ENCODE measurements at regions not wholly inside any gene's neighbourhood (a gene's known extent, or its start where the extent isn't known, plus 50 kb on each side); places are given as distances from the start of the nearest gene placed in this dataset.

DNA sequence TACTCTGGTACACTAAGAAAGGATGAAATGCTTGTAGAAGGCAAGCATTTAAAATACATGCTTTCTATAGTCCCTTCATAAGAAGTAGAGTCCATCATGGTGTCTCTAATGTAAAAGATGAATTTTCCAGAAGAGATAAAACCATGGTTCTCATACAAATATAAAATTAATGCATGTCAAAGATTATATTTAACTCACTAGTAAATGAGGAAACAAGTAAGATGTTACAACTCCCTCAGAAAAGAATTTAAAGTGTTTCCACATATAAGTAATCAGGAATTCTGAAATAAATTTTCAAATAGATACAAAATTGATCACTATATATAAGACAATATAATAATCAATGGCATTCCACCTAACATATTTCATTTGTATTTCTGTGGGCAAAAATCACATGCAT lies 570.3 kb upstream of the CCDC54 start:
- DNase-seq = no peak

DNA sequence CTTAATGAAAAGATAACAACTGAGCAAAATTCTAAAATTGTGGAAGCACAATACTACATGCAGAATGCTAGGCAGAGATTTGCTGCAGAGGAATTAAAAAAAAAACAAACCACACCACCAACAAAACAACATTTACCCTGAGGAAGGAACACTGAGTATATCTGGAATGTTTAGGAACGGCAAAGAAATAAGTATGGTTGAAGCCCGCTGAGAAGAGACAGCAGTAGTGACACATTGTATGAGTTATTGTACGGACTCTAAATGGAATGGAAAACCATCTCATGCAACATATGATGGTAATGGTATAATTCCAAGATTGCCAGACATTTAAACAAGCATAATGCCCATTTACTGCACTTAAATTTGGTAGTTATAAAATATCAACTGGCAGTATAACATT lies 568.2 kb upstream of the CCDC54 start:
- no peak for DNase-seq

DNA sequence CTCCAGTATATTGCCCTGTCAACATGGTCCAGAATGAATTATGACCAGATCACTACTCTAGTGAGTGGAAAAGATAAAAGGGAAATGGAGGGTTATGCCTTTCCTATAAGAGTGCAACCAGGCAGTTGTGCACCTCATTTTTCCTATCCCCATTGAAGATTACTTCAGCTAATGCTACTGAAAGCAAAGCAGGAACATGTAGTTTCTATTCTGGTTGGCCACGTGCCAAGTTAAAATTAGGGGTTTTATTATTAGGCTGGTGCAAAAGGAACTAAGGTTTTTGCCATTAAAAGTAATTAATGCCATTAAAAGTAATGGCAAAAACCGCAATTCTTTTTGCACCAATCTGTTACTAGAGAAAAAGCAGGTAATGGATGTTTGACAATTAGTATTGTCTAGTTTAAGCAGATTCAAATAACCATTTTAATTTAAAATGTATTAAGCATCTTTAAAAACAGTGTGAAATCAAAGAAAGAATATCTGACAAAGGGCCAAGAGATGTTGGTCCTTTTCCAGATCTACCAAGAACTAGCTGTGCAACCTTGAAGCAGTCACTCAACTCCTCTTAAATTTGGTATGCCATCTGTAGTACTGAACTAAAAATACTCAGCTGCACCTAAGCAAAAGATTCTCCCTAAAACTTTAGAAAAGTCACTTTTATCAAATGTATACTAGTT lies 567.5 kb upstream of the CCDC54 start:
- DNase-seq = no peak

DNA sequence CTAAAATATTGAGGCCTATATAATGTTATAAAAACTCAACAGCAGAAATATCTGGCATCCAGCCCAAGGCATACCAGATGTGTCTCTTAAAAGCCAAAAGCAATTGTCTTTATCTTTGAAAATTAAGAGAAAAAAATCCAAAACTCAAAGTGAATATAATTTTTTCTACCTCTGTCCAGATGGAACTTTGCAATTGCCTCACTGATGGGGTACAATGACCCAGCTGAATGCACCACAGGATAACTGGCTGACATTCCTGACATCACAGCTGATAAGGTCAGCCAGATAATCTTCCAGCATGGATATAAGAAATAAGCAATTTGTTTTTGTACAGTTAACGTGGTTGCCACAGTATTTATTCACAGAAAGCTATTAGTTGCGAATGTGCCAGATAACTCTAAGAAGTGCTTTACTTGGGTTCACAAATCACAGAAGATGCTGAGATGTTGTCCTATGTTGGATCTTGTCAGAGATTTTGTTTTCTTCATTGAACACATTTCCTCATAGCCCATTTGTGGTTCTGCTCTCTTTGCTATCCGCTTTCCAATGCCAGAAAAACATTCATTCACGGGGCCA lies 566.9 kb upstream of the CCDC54 start:
- no peak for DNase-seq

DNA sequence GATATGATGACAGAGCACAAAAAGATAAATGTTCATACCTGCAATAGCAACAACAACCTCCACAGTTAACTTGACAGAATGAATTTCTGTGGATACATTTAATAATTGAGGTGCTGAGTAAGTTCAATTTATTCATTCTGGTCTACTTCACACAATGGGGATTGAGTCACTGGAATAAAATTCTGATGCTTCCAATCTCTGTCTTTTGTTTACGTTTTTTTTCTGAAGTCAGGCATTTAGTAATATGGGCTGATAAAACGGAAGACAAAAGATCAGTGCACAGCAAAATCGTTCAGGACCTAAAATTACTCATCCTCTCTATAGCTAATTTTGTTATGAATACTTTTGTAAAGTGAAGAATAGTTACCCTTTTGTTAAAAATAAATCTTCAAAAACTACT lies 565.9 kb upstream of the CCDC54 start:
- DNase-seq = no peak

DNA sequence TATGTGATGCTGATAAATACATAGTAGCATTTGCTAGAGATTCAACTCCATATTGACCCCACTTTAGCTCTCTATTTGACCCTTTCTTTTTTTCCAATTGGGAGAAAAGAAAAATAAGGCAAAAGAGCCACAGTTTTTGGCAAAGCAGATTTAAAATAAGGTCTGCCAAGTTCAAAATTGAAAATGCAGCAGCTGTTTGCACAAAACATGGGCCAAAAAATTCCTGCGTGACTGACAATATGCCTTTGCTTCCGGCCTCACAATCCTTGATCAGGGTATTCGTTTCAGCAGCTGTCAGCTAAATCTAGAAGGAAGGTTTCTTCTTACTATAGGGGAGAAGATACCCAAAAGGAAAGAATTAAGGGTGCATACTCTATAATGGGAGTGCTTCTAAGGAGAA lies 563.5 kb upstream of the CCDC54 start:
- no peak for DNase-seq

DNA sequence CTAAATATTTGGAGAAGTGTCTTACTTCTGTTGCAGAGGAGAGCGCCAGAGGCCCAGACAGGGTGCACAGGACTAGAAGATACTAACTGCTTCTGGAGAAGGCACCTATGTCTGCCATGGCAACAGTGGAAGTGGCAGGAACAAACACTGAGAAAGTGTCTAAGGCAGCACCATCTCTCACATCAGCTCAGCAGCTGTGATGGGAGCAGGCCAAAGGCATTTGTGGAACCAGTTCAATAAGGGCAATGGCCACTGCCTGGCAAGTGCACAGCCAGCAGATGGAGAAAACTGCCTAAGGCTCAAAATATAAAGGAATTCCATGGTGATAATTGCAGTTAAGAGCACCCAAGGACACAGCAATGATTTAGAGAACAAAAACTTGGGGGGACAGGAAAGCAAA lies 563.0 kb upstream of the CCDC54 start:
- DNase-seq = no peak

DNA sequence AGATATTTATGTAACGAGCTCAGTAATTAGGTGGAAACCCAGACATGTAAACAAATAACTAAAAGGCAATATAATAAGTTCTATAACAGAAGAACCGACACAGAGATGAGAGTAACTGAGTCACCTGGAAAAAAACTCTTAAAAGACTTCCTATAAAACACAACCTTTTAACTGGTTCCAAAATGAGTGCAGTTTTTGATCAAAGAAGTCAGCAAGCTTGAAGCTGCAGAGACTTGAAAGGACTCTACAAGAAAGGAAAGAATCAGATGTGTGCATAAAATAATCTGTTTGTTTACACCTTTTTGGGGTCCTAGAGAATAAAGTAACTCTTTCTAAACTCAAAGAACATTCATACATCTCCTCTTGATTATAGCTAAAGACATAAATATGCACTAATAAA lies 560.4 kb upstream of the CCDC54 start:
- no peak for DNase-seq

DNA sequence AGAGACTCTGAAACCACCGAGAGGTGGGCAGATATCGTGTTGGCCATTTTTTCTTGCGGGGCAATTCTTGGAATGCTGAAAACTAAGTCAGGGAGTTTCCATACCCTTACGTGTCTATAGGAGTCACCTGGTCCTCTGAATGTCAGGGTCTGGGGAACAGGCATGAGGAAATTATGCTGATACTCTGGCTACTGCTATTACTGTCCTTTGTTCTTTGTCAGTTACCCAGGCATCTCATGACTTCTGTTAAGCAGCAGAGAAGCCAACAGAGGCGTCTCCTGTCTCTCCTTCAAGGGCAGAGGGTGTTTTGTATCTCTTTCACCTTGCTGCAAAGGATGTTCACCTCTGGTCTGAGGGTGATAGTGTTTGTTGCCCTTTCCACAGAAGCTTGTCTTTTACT lies 559.5 kb upstream of the CCDC54 start:
- no peak for DNase-seq

DNA sequence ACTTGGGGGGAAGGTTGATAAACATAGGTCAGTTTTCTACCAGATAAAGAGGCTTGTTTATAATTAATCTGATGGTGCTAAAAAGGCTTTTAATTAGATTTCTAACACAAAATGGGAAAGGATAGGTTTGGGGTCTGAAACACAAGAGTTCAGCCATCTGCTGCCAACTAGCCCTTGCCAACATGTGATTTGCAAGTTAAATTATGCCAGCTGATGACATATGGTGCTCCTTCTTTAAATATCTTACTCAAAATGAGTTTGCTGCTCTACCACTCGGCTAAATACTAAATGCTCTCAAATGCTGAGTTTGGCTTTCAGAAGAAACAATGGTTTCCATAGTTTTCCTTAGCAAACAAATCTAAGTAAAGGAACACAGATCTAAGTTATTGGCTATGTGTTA lies 557.8 kb upstream of the CCDC54 start:
- DNase-seq = no peak

DNA sequence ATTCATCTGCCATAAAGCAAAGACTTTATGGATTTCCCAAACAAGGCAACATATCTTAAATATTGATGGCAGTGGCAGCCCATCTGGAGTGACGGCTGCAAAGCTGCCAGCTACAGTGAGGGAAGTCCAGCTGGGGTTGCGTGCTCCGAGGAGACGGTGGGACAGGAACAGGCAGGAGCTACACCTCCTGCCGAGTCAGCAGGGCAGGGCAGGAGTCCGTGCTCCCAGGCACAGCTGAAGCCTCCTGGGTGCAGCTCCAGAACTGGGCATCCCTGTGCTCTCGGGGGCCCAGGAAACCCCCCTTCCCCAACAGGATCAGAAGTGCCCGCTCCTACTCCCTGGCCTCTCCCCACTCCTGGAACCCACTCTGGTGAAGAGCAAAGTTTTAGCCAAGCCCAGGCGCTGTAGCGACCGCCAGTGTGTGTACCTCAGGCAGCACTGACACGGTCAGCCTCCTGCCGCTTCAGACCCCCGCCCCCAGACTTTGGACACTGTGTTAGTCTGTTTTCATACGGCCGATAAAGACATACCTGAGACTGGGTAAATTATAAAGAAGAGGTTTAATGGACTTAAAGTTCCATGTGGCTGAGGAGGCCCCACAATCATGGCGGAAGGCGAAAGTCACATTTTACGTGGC lies 556.4 kb upstream of the CCDC54 start:
- no peak for DNase-seq

DNA sequence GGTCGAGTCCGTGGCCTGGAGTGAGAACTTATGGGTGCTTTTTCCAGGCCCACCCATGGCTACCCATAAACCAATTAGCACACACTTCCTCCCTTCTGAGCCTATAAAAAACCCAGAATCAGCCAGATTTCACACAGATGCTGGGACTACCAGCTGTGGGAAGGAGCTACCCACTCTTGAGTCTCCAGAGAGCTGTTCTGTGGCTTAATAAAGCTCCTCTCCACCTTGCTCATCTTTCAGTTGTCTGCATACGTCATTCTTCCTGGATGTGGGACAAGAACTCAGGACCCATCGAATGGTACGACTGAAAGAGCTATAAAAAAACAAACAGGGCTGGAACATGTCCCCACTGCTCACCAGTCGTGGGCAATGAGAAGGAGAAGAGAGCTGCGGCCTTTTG lies 555.4 kb upstream of the CCDC54 start:
- no peak for DNase-seq

DNA sequence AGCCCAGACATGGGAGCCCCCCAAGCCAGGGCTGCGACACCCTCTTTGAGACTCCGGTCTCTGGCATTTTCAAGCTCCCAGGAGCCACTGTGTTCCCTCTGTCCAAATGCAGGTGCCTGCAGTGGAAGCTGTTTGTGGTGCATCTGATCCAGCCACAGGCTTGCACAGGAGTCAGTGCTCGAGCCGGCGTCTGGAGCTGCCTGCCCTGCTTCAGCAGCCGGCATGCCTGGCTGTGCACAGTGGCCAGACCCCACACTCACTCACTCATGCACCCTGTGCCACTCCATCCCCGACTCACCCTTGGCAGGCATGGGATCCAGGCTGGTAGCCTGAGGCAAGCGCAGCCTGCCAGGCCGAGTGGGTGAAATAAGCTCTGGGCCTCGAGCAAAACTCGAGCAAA lies 555.0 kb upstream of the CCDC54 start:
- DNase-seq = no peak

DNA sequence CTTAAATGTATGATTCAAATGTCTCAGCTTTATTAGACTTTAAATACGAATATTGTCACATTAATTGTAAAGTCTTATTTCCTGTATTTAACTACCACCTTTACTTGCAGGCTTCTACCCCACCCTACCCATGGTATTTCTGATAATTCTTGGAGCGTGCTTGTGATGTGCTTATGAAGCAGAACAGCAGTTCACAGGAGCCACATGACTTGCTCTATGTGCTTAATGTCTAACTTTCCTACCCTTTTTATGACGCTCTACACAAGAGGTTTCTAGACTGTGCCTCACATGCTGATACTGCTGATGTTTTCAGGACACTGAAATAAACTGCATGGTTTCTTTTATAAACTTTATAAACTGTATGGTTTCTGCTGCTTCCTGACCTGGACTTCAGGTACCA lies 553.5 kb upstream of the CCDC54 start:
- DNase-seq = no peak

DNA sequence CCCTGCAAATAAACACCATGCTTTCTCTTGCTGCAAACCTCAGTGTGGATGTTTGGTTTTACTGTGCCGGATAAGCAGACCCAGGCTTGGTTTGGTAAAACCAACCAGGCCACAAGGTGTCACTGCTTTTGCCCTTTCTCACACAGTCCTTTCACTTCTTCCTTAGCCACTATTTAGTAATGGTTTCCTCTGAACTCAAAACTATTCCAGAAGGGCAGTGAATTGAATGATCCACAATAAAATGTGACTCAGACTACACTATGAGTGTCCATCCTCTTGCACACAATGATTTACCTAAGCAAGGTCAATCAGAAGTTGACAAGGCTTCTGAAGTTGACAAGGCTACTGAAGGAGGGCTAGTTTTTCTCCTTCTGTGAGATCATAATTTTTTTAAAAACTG lies 552.4 kb upstream of the CCDC54 start:
- peak; percentile 56 for DNase-seq

DNA sequence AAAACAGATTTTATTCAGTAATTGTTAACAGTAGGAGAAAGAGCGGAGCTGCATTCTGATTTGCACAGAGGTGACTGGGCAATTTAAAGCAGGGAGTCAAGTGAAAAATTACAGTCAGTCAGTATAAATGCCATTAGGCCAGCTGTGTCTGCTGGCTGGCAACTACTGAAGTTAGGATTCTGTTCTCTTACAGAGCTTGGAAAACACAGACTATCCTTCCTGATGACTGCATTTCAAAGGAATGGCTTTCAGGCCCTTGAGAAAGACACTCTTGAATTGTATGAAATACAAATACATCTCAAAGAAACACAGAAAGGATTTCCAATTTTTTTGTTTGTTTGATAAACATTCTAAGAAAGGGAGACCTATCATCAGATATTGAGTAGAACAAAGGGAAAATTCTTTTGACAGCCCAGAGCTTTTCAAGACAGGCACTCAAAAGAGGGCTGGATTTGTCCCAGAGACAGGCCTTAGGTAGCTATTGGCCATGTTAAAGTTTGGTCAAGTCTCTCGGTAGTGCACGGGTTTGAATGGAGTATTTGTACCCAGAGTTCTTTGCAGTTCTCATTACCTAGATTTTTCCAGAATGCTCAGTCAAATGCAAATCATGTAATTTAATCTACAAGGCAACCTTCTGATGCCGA lies 551.2 kb upstream of the CCDC54 start:
- no peak for DNase-seq

DNA sequence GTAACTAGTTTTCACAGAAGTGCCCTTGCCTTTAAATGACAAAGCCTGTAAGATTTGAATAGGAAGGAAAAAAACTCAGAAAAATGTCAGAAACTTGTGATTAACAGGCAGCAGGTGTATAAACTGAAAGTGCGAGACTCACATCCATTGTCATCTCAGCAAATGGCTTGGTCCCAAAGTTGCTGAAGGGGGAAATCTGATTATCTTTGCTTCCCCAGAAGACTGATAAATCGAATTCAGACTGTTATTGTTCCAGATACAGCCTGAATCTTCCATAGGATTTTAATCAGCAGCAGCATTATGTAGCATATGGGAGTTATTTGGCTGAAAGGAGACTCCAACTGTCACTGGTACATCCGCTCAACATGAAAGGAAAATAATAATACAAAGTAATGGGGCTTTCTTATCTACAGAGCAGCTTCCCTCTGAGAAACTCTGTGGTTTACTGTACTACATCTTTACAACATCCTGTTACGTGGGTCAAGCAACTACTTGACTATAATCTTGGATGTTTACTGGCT lies 550.4 kb upstream of the CCDC54 start:
- DNase-seq = peak; percentile 78

DNA sequence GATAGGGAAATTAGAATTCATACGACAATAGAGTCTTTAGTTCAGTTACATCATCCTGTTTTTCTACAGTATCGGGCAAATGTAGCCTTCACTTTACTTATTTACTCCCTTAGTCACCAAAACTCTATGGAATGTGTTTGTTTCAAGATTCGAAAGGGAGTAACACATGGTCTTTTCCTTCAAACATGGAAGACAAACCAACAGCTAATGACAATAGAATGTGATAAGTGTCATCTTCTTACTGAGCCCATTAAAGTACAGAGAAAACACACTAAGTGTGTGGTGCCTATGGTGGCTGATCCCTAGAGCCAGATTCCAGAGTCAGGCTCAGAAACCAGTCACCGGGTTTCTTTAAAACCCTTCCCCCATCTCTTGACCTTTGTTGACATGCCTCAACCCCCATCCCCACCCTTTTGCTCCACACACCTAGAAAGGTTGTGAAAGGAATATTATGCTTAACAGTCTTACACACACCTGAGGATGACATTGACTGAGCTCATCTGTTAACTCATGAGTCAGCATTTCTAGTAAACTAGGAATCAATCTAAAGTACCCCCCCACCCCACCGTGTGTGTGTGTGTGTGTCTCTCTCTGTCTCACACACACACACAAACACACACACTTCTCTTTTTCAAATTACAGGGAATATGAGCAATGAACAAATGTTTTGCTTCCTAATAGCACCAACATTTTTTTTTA lies 549.6 kb upstream of the CCDC54 start:
- DNase-seq = no peak

DNA sequence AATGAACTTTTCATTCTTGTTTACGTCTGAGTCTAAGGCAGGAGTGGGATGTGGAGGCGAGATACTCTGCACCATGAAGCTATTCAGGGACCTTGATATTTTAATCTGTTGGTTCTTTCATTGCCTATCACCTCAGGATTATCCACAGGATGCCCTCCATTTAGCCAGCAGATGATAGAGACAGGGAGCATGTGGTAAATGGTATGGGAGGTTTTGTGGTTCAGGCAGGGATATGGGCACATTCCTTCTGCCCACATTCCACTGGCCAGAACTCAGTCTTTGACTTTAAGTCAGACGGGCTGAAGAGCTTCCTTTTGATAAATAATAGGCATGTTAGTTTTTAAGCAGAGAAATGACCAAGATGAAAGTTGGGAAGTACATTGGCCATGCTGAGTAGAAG lies 548.0 kb upstream of the CCDC54 start:
- no peak for DNase-seq

DNA sequence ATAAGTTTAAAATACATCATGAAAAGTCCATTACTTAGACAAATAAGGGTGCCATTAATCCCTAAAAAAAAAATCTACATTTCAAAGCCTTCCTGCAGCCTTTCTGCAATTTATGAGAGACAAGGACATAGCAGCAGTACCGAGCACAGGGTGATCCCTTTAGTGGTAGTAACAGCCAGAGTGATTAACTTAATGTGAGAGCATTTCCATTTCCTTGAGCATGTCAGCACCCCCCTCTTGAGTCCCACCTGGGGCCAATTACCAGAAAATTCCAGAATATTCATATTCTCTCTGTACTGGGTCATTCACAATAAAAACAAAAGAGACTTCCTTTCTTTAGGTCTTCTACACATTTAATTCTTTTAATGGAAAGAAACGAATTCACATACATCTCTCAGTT lies 546.9 kb upstream of the CCDC54 start:
- DNase-seq = no peak

DNA sequence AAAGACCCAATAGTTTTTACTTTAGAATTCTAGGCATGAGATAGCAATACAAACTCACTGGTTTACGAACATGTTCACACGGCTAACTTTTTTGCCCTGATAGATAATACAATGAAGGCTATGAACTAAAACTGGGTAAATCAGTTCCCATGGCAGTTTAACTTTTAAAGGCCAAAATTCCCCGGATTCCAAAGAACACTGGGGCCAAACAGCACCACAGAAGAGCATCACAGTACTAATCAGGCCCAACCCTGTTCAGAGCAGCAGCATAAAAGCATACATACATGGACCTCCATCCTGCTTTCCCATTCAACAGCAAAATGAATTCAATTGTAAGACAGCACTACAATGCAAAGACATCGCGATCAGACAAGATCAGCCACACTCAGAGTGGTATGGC lies 540.3 kb upstream of the CCDC54 start:
- DNase-seq = no peak

DNA sequence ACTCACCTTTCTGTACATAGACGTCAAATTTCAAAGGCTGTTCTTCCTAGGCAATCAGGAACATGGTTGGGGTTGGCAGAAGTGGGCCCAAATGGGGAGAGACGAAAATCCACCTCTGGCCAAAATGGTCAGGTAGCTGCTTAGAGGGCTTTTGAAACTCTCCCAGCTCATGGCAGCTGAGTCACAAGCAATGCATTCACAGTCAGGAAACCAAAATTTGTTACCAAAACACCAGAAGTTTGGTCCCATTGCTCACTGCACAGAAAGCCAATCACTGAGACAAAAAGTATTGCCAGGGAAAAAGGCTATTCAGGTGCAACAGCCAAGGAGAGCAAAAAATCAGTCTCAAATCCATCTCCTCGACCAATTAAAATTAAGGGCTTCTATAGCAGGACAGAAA lies 539.6 kb upstream of the CCDC54 start:
- no peak for DNase-seq

DNA sequence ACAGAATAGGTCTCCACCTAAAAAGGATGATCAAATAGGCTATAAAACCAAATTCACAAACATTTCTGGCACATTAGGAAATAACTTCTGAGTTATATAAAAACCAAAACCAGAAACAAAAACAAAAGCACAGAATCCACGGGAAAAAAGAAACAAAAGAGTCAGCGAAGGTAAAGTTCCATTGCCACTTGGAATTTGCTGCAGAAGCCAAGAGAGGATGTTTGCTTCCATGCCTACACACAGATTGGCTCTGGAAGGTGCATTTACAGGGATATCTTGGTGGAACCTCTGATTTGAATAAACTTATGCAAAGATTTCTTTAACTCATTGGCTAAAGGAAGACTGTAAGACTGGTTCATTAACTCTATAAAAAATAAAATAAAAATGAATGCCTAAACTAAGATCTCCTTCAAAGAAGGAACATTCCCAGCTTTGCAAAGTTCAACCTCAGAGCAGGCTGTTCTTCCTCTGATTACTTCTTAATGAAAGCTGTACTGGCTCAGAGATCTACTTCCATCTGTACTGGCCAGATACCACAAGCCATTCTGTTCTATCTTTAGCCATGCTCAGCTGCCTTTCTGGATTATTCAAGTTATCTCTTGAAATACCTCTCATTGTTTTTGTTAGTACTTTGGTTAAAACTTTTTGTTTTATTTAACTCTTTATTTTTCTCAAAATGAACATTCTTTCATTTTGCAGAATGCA lies 537.5 kb upstream of the CCDC54 start:
- DNase-seq = peak; percentile 43

Measured in hematopoietic multipotent progenitor cell treated with erythropoietin and hydrocortisone succinate and interleukin-3 and kit ligand, for 4 days (in vitro differentiated cells).